WTC11 (cell line): ENCODE measurements at regions not wholly inside any gene's neighbourhood (a gene's known extent, or its start where the extent isn't known, plus 50 kb on each side); places are given as distances from the start of the nearest gene placed in this dataset.

Experiments used
- ATAC-seq: fragments of 200-7000 bp; cut with Tn5 transposase; 2 replicates; pipeline ENCODE4 v1.10.0; 2021; ENCODE audit warnings: mild to moderate bottlenecking, moderate library complexity
- CTCF ChIA-PET: fragments of 300-600 bp; sonication (Branson Sonifier 250); formaldehyde crosslinking; loops from one replicate; lab custom pipeline; 2021; ENCODE audit warnings: antibody characterized with exemption; lab: Charles Lee
- POLR2A ChIA-PET: fragments of 350-600 bp; sonication (Branson Sonifier 250); formaldehyde crosslinking; loops from one replicate; lab custom pipeline; 2021; ENCODE audit warnings: antibody characterized with exemption; lab: Charles Lee
- DNase-seq: peaks from one replicate; pipeline ENCODE4 v3.0.0; 2021; ENCODE audit warnings: low spot score
- H3K27ac Mint-ChIP-seq: 2 replicates; pipeline ENCODE4 v1.8.0; 2021; ENCODE audit warnings: mixed read lengths
- H3K27me3 Mint-ChIP-seq: 2 replicates; pipeline ENCODE4 v1.8.0; 2021; ENCODE audit warnings: low read depth, mild to moderate bottlenecking, moderate library complexity, mixed read lengths
- H3K36me3 Mint-ChIP-seq: 2 replicates; pipeline ENCODE4 v1.8.0; 2021; ENCODE audit warnings: mixed read lengths
- H3K4me1 Mint-ChIP-seq: 2 replicates; pipeline ENCODE4 v1.8.0; 2022; ENCODE audit warnings: mixed read lengths
- H3K4me3 Mint-ChIP-seq: 2 replicates; pipeline ENCODE4 v1.8.0; 2021; ENCODE audit warnings: mild to moderate bottlenecking, moderate library complexity, mixed read lengths
- H3K9me3 Mint-ChIP-seq: 2 replicates; pipeline ENCODE4 v1.8.0; 2021; ENCODE audit warnings: mixed read lengths
- CREB1 ChIP-seq: sonication (generic); formaldehyde crosslinking; IDR thresholded peaks from 2 replicates; pipeline ENCODE4 v1.8.0; 2023; ENCODE audit warnings: mild to moderate bottlenecking, missing genetic modification reagents
- CREM ChIP-seq: sonication (generic); formaldehyde crosslinking; IDR thresholded peaks from 2 replicates; pipeline ENCODE4 v1.8.1; 2022; ENCODE audit warnings: mild to moderate bottlenecking, missing genetic modification reagents, moderate library complexity
- CTCF ChIP-seq: fragments of 200-600 bp; IDR thresholded peaks from 2 replicates; pipeline ENCODE4 v1.8.0; 2022; ENCODE audit warnings: antibody characterized with exemption
- E2F4 ChIP-seq: sonication (generic); formaldehyde crosslinking; IDR thresholded peaks from 2 replicates; pipeline ENCODE4 v1.8.1; 2022; ENCODE audit warnings: low read depth, mild to moderate bottlenecking, moderate library complexity, missing genetic modification reagents, borderline replicate concordance
- E2F5 ChIP-seq: sonication (generic); formaldehyde crosslinking; IDR thresholded peaks from 2 replicates; pipeline ENCODE4 v1.8.1; 2022; ENCODE audit warnings: mild to moderate bottlenecking, moderate library complexity, missing genetic modification reagents
- ELF4 ChIP-seq: sonication (generic); formaldehyde crosslinking; IDR thresholded peaks from 2 replicates; pipeline ENCODE4 v1.8.1; 2022; ENCODE audit warnings: low read depth, mild to moderate bottlenecking, moderate library complexity, missing genetic modification reagents
- ETV6 ChIP-seq: sonication (generic); formaldehyde crosslinking; IDR thresholded peaks from 2 replicates; pipeline ENCODE4 v1.8.1; 2022; ENCODE audit warnings: mild to moderate bottlenecking, missing genetic modification reagents
- GABPB1 ChIP-seq: sonication (generic); formaldehyde crosslinking; IDR thresholded peaks from 2 replicates; pipeline ENCODE4 v1.8.1; 2023; ENCODE audit warnings: mild to moderate bottlenecking, missing genetic modification reagents
- GTF2I ChIP-seq: fragments of 250-450 bp; sonication (Bioruptor Pico); conservative IDR thresholded peaks from 2 replicates; pipeline ENCODE4 v1.4.0; 2021; ENCODE audit warnings: mild to moderate bottlenecking
- MLX ChIP-seq: sonication (generic); formaldehyde crosslinking; IDR thresholded peaks from 2 replicates; pipeline ENCODE4 v1.8.1; 2023; ENCODE audit warnings: mild to moderate bottlenecking, missing genetic modification reagents, moderate library complexity
- NR2C2 ChIP-seq: sonication (generic); formaldehyde crosslinking; IDR thresholded peaks from 2 replicates; pipeline ENCODE4 v1.8.0; 2022; ENCODE audit warnings: mild to moderate bottlenecking, missing genetic modification reagents
- SP1 ChIP-seq: sonication (generic); formaldehyde crosslinking; conservative IDR thresholded peaks from 2 replicates; pipeline ENCODE4 v1.8.1; 2022; ENCODE audit warnings: missing genetic modification reagents
- TCF7 ChIP-seq: sonication (generic); formaldehyde crosslinking; IDR thresholded peaks from 2 replicates; pipeline ENCODE4 v1.8.0; 2022; ENCODE audit warnings: mild to moderate bottlenecking, low read depth, missing genetic modification reagents, moderate library complexity
- USF2 ChIP-seq: sonication (generic); formaldehyde crosslinking; IDR thresholded peaks from 2 replicates; pipeline ENCODE4 v1.8.1; 2023; ENCODE audit warnings: mild to moderate bottlenecking, missing genetic modification reagents, moderate library complexity
- ZMAT4 ChIP-seq: fragments of 250-450 bp; sonication (Bioruptor Pico); IDR thresholded peaks from 2 replicates; pipeline ENCODE4 v1.9.0; 2021; ENCODE audit warnings: mild to moderate bottlenecking
- ZNF219 ChIP-seq: sonication (generic); formaldehyde crosslinking; IDR thresholded peaks from 2 replicates; pipeline ENCODE4 v1.8.0; 2023; ENCODE audit warnings: missing genetic modification reagents, mild to moderate bottlenecking, borderline replicate concordance
- ZNF263 ChIP-seq: sonication (generic); formaldehyde crosslinking; IDR thresholded peaks from 2 replicates; pipeline ENCODE4 v1.8.1; 2022; ENCODE audit warnings: low read depth, mild to moderate bottlenecking, moderate library complexity, missing genetic modification reagents
- ZNF425 ChIP-seq: fragments of 250-450 bp; sonication (Bioruptor Pico); conservative IDR thresholded peaks from 2 replicates; pipeline ENCODE4 v1.9.0; 2021; ENCODE audit warnings: mild to moderate bottlenecking
- ZSCAN18 ChIP-seq: fragments of 250-450 bp; sonication (Bioruptor Pico); IDR thresholded peaks from 2 replicates; pipeline ENCODE4 v2.1.2; 2022; ENCODE audit warnings: mild to moderate bottlenecking, moderate library complexity

- TF ChIP-seq GTF2I (CRISPR knock-in tag) (no peak), CTCF (no peak), USF2 (no peak), NR2C2 (CRISPR knock-in tag) (no peak)
- Mint-ChIP-seq H3K9me3 (0 out of 2 replicates have a peak, but pooled peaks cover 3% of the 10 kb centered on the region), H3K27me3 (no peaks in the 10 kb centered on the region), H3K36me3 (no peaks in the 10 kb centered on the region), H3K27ac (no peak overlapping the region), H3K4me1 (no peaks in the 10 kb centered on the region), H3K4me3 (no peak overlapping the region)
- DNase-seq (no peak), ATAC-seq (no peak)
- CTCF ChIA-PET = no interaction called here
- POLR2A ChIA-PET = no interaction called here
Measured at GRCh38 chr9:105103776-105104175, 140.7 kb upstream of the SLC44A1 start.

- H3K9me3 Mint-ChIP-seq = no peaks in the 10 kb centered on the region
- H3K4me1 Mint-ChIP-seq = peaks cover 18% of the 10 kb centered on the region
- DNase-seq (no peak), ATAC-seq (no peak)
- H3K27ac Mint-ChIP-seq = no peak overlapping the region
- ChIA-PET POLR2A (no interaction called here), CTCF (no interaction called here)
- H3K27me3 Mint-ChIP-seq = no peaks in the 10 kb centered on the region
- TF ChIP-seq ZSCAN18 (CRISPR knock-in tag) (no peak), E2F4 (CRISPR knock-in tag) (no peak), ZNF425 (CRISPR knock-in tag) (no peak), CREB1 (no peak), ZMAT4 (CRISPR knock-in tag) (no peak), MLX (CRISPR knock-in tag) (no peak), CREM (no peak), ELF4 (CRISPR knock-in tag) (no peak), ETV6 (CRISPR knock-in tag) (no peak), USF2 (no peak), SP1 (CRISPR knock-in tag) (no peak), ZNF263 (CRISPR knock-in tag) (no peak), TCF7 (no peak), ZNF219 (CRISPR knock-in tag) (no peak), E2F5 (CRISPR knock-in tag) (no peak), GABPB1 (CRISPR knock-in tag) (no peak)
- TF ChIP-seq, all 79 proteins: peak for 0
- no peak overlapping the region for H3K4me3 Mint-ChIP-seq
- no peaks in the 10 kb centered on the region for H3K36me3 Mint-ChIP-seq
Measured at GRCh38 chr9:105114318-105114717, 130.1 kb upstream of the SLC44A1 start.
